Coronary artery (tissue), 2 donors: ENCODE measurements at regions not wholly inside any gene's neighbourhood (a gene's known extent, or its start where the extent isn't known, plus 50 kb on each side); places are given as distances from the start of the nearest gene placed in this dataset.
A peak's percentile ranks its signal among the peaks of the same experiment; 100 is the strongest.

Experiments used
- DNase-seq: peaks from one replicate; pipeline ENCODE4 v3.0.0-alpha.2; 2017; ENCODE audit warnings: low spot score
- H3K27ac ChIP-seq, 2 donors: fragments of 200-600 bp; sonication (generic); one replicate each; pipeline ENCODE4 v1.5.1; 2016 to 2019
- H3K4me3 ChIP-seq: fragments of 200-600 bp; sonication (generic); 2 replicates; pipeline ENCODE4 v1.5.1; 2016; ENCODE audit warnings: mild to moderate bottlenecking, moderate library complexity
- TF ChIP-seq, protein P1 (sequence below): fragments of 200-600 bp; sonication (generic); IDR thresholded peaks from one replicate; pipeline ENCODE4 v1.5.1; 2019; ENCODE audit warnings: antibody characterized with exemption

DNA sequence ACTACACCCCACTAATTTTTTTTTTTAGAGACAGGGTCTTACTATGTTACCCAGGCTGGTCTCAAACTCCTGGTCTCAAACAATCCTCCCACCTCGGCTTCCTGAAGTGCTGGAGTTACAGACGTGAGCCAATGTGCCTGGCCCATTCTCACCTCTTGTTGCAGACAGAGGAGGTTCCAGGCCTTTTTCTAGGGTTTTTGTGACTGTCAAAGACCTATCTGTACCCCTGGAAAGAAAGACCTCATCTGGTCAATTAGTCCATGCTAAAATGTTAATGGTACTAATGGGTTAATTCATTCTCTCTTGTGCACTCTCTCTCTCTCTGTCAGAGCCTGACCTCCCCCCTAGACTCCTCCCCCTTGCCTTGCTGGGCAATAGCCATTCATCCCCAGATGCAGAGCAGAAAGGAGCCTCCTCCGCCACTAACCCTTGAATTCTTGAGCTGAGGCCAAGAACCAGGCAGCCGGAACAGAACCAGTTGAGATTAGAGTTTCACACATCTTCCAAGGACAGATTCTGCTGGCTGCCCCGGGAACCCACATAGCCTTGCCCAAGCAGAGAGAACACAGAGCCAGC is 209.7 kb downstream of the SKIDA1 start:
- DNase-seq: peak; percentile 85
- peak overlapping the region in 1 of 2 donors; percentile 67 for H3K27ac ChIP-seq
- no peak overlapping the region for H3K4me3 ChIP-seq
- TF ChIP-seq, protein P1, sequence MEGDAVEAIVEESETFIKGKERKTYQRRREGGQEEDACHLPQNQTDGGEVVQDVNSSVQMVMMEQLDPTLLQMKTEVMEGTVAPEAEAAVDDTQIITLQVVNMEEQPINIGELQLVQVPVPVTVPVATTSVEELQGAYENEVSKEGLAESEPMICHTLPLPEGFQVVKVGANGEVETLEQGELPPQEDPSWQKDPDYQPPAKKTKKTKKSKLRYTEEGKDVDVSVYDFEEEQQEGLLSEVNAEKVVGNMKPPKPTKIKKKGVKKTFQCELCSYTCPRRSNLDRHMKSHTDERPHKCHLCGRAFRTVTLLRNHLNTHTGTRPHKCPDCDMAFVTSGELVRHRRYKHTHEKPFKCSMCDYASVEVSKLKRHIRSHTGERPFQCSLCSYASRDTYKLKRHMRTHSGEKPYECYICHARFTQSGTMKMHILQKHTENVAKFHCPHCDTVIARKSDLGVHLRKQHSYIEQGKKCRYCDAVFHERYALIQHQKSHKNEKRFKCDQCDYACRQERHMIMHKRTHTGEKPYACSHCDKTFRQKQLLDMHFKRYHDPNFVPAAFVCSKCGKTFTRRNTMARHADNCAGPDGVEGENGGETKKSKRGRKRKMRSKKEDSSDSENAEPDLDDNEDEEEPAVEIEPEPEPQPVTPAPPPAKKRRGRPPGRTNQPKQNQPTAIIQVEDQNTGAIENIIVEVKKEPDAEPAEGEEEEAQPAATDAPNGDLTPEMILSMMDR: no peak

DNA sequence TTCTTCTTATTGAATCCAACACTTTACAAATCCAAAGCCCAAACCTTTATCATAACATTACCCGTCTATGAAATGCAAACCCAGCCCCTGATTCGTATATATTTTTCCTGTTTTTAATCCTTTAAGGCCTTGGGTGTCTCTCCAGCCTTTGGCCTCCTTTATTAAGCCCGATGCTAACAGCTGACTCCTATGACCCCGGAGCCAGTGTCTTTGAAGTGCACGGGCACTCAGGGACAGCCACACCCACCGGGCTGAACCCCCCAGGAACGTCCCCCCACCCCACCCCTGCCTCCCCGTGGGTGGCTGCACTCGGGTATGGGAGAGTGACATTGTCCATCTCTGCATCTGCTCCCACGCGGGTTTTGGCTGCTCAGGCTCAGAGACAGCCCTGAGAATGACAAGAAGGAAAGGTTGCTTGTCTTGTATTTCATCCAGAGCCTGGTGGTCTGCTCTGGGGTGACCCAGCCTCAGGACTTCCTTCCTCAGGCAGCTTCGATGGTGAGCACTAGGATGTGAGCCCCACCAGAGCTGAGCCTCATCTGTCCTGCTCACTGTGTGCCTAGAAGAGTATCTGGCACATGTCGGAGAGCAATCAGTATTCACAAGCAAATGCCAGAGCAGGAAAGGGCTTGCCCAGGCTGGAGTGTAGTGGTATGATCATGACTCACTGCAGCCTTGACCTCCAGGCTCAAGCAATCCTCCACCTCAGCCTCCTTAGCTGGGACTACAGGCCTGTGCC is 210.4 kb downstream of the SKIDA1 start:
- TF ChIP-seq, protein P1: no peak
- Histone ChIP-seq H3K4me3 (no peak overlapping the region), H3K27ac (peak overlapping the region in 1 of 2 donors; percentile 67)
- no peak for DNase-seq

DNA sequence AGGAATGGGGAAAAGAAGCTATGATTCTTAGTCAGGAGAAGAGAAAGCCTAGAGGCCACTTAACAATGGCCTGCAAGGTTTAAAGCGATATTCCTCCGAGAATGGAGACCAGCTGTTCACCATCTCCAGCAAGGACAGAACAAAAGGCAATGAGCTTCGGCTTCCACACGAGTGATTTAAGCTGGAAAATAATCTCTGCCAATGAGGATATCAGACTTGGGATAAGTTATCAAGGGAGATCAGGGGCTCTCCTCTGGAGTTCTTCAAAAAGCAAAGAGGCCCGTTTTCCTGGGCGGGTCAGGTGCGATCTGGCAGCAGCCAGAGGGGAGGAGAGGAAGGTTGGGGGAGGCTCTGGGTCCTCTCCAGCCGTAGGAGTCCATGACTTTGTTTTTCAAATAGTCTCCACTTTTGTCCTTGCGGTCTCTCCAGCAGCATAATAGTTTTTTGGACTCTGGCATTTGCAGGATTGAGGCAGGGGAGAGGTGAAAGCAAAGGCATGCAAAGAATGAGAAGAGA is 211.3 kb downstream of the SKIDA1 start:
- TF ChIP-seq, protein P1: no peak
- Histone ChIP-seq H3K4me3 (no peak overlapping the region), H3K27ac (no peak overlapping the region)

DNA sequence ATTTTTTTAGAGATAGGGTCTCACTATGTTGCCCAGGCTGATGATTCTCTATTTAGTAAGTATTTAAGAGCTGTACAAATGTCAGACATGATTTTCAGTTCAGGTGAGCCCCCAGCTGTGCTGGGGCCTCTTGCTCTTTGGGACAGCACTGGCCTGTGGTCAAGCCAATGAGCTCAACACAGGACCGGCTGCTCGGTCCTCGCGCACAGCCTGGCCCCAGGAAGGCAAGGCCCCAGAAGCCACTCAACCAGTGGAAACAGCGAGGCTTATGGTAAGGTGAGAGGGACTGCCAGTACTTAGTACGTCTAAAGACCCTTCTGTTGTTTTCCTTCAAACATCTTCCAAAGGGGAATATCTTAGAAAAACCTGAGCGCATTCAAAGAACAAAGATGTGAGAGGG is 211.8 kb downstream of the SKIDA1 start:
- Histone ChIP-seq H3K27ac (no peak overlapping the region), H3K4me3 (no peak overlapping the region)
- TF ChIP-seq, protein P1: no peak
- DNase-seq: no peak

More for the DNA sequence above, 211.3 kb downstream of the SKIDA1 start:
- DNase-seq: no peak

DNA sequence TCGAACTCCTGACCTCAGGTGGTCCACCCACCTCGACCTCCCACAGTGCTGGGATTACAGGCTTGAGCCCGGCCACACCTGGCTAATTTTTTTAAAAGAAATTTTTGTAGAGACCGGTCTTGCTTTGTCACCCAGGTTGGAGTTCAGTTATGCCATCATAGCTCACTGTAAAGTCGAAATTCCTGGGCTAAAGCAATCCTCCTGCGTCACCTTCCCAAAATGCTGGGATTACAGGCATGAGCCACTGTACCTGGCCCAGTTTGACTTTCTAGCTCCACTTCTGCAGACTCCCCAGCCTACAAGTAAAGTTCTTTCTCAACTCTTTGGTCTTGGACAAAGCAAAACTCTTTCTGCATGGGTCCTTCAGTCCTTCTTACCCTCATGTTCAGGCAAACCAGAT is 214.1 kb downstream of the SKIDA1 start:
- no peak for DNase-seq
- Histone ChIP-seq H3K27ac (no peak overlapping the region), H3K4me3 (no peak overlapping the region)
- TF ChIP-seq, protein P1: no peak

DNA sequence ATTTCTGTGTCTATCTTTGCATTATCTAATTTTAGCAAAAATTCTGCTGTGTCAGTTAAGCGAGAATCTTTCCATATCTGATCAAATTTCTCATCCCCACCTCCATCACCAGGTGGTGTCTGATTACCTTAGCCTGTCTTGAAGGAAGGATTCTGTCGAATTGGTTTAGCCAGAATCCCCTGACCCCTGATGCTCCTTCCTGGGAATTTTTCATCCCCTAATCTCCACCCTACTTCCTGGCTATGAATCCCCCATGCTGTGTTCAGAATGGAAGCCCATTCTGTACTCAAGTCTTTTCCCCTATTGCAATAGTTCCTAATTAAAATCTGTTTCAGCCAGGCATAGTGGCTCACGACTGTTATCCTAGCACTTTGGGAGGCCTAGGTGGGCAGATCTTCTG is 216.1 kb downstream of the SKIDA1 start:
- no peak overlapping the region for H3K27ac ChIP-seq
- no peak overlapping the region for H3K4me3 ChIP-seq
- TF ChIP-seq, protein P1: no peak
- DNase-seq: no peak

DNA sequence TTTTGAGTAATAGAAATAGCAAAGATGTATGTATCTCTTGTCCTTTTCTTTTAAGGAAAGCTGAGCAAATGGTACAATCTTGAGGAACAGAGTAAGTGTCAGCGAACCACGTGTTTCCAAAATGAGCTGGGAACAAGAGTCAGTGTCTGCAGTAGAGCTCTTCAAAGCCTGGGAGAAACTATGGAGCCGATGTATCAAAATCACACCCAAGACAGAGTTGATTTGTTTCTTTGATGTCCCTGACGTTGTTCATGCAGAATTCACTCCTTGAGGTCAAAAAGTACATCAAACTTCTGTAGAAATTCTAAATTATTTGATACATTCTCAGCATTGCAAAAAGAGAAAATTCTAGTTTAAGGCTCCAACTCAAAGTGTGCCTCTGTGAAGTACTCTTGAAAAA is 216.5 kb downstream of the SKIDA1 start:
- Histone ChIP-seq H3K4me3 (no peak overlapping the region), H3K27ac (no peak overlapping the region)
- no peak for DNase-seq
- TF ChIP-seq, protein P1: no peak
